ENCODE measurements at regions not wholly inside any gene's neighbourhood (a gene's known extent, or its start where the extent isn't known, plus 50 kb on each side); places are given as distances from the start of the nearest gene placed in this dataset.

DNA sequence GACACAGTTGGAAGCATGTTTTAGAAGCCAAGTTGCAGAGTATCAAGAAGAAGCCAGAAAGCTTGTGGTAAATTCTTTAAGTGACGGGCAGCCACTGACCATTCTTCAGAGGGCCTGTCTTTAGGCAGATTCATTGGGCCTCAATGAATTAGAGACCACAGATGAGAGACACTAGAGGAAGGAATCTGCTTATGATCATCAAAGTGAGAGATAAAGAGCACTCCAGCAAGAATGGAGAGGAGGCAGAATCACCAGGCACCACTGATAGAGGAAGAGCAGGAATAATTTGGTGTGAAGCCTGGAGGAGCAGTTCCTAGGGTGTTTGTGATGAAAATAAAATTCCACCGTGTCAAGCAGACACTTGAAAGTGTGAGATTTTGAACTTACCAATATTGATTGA, 365.9 kb upstream of the SLC30A5 start:
- no peaks in the 10 kb centered on the region for H3K36me3 ChIP-seq (ENCODE audit: control insufficient read depth, insufficient read depth, low read length)
- ChIA-PET CTCF (no interaction called here), POLR2A (no interaction called here)
- no peaks in the 10 kb centered on the region for H3K9me3 ChIP-seq (ENCODE audit: control insufficient read depth, insufficient read depth, low read depth, low read length)
- TF ChIP-seq, protein P1, sequence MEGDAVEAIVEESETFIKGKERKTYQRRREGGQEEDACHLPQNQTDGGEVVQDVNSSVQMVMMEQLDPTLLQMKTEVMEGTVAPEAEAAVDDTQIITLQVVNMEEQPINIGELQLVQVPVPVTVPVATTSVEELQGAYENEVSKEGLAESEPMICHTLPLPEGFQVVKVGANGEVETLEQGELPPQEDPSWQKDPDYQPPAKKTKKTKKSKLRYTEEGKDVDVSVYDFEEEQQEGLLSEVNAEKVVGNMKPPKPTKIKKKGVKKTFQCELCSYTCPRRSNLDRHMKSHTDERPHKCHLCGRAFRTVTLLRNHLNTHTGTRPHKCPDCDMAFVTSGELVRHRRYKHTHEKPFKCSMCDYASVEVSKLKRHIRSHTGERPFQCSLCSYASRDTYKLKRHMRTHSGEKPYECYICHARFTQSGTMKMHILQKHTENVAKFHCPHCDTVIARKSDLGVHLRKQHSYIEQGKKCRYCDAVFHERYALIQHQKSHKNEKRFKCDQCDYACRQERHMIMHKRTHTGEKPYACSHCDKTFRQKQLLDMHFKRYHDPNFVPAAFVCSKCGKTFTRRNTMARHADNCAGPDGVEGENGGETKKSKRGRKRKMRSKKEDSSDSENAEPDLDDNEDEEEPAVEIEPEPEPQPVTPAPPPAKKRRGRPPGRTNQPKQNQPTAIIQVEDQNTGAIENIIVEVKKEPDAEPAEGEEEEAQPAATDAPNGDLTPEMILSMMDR (IDR thresholded peaks at IDR 0.05), result no peak
- TF ChIP-seq, protein P2, sequence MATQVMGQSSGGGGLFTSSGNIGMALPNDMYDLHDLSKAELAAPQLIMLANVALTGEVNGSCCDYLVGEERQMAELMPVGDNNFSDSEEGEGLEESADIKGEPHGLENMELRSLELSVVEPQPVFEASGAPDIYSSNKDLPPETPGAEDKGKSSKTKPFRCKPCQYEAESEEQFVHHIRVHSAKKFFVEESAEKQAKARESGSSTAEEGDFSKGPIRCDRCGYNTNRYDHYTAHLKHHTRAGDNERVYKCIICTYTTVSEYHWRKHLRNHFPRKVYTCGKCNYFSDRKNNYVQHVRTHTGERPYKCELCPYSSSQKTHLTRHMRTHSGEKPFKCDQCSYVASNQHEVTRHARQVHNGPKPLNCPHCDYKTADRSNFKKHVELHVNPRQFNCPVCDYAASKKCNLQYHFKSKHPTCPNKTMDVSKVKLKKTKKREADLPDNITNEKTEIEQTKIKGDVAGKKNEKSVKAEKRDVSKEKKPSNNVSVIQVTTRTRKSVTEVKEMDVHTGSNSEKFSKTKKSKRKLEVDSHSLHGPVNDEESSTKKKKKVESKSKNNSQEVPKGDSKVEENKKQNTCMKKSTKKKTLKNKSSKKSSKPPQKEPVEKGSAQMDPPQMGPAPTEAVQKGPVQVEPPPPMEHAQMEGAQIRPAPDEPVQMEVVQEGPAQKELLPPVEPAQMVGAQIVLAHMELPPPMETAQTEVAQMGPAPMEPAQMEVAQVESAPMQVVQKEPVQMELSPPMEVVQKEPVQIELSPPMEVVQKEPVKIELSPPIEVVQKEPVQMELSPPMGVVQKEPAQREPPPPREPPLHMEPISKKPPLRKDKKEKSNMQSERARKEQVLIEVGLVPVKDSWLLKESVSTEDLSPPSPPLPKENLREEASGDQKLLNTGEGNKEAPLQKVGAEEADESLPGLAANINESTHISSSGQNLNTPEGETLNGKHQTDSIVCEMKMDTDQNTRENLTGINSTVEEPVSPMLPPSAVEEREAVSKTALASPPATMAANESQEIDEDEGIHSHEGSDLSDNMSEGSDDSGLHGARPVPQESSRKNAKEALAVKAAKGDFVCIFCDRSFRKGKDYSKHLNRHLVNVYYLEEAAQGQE (IDR thresholded peaks at IDR 0.05; ENCODE audit: insufficient read depth in 1 of 2, low read depth in 2 of 2, low read length in 1 of 2), result no peak
- TF ChIP-seq SIN3A (IDR thresholded peaks at IDR 0.05; ENCODE audit: borderline replicate concordance, insufficient read depth, low read depth, low read length), result no peak
- TF ChIP-seq POLR2AphosphoS5 (IDR thresholded peaks at IDR 0.05; ENCODE audit: low read depth, low read length), result no peak
- TF ChIP-seq TCF7L2 (IDR thresholded peaks at IDR 0.05; ENCODE audit: low read depth, low read length), result no peak
- BruUV-seq (replicated peaks), result no TSS peak
- no peak overlapping the region for H3K4me3 ChIP-seq (ENCODE audit: low read depth in 2 of 2, low read length in 2 of 2)
- no peaks in the 10 kb centered on the region for H3K27me3 ChIP-seq (ENCODE audit: control insufficient read depth, insufficient read depth, low read length)
- in situ Hi-C loops (cut with HindIII; ENCODE audit: low pct_unique_long_range_greater_than_20kb, low sequenced_read_pairs) (no loop called here), intact Hi-C loops (cut with micrococcal nuclease; ENCODE audit: unreplicated experiment) (no loop called here)
- no peak overlapping the region for H3K27ac ChIP-seq (ENCODE audit: low read length)
- no peak for DNase-seq (ENCODE audit: low read depth, low spot score)
- ATAC-seq, result no peak
- no peaks in the 10 kb centered on the region for H3K4me1 ChIP-seq (ENCODE audit: control insufficient read depth, insufficient read depth, low read length)

DNA sequence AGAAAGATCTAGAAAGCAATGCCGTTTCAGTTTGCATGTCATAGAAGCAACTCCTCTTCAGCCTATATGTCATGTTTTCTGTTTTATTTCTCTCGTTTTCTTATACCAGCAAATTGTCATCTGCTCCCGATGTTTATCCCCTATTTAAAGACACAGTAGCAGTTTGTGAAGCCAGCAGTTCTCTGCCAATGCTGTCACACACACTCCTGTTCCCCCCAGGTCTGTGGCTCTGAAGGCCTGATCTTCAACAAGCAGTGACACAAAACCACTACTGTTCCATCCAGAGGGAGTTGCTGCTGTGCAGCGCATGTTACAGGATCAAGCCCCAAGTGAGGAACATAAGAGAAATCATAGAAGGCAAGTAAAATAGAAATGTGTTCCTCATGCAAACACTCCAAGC, 364.1 kb upstream of the SLC30A5 start:
- H3K27me3 ChIP-seq (ENCODE audit: control insufficient read depth, insufficient read depth, low read length), result no peaks in the 10 kb centered on the region
- intact Hi-C loops (cut with micrococcal nuclease; ENCODE audit: unreplicated experiment), result no loop called here
- POLR2A ChIA-PET, result no interaction called here
- ATAC-seq (no peak), DNase-seq (ENCODE audit: low read depth, low spot score) (no peak)
- no TSS peak for BruUV-seq (replicated peaks)
- in situ Hi-C loops (cut with HindIII; ENCODE audit: low pct_unique_long_range_greater_than_20kb, low sequenced_read_pairs), result no loop called here
- no peaks in the 10 kb centered on the region for H3K36me3 ChIP-seq (ENCODE audit: control insufficient read depth, insufficient read depth, low read length)
- H3K9me3 ChIP-seq (ENCODE audit: control insufficient read depth, insufficient read depth, low read depth, low read length), result no peaks in the 10 kb centered on the region
- H3K27ac ChIP-seq (ENCODE audit: low read length), result no peak overlapping the region
- no peaks in the 10 kb centered on the region for H3K4me1 ChIP-seq (ENCODE audit: control insufficient read depth, insufficient read depth, low read length)
- TF ChIP-seq SIN3A (IDR thresholded peaks at IDR 0.05; ENCODE audit: borderline replicate concordance, insufficient read depth, low read depth, low read length) (no peak), TCF7L2 (IDR thresholded peaks at IDR 0.05; ENCODE audit: low read depth, low read length) (no peak), POLR2AphosphoS5 (IDR thresholded peaks at IDR 0.05; ENCODE audit: low read depth, low read length) (no peak)
- TF ChIP-seq, protein P2 (IDR thresholded peaks at IDR 0.05; ENCODE audit: insufficient read depth in 1 of 2, low read depth in 2 of 2, low read length in 1 of 2), result no peak
- TF ChIP-seq, protein P1 (IDR thresholded peaks at IDR 0.05), result no peak
- H3K4me3 ChIP-seq (ENCODE audit: low read depth in 2 of 2, low read length in 2 of 2), result no peak overlapping the region
- CTCF ChIA-PET, result no interaction called here
